ENCODE measurements at regions not wholly inside any gene's neighbourhood (a gene's known extent, or its start where the extent isn't known, plus 50 kb on each side); places are given as distances from the start of the nearest gene placed in this dataset.

- Mint-ChIP-seq H3K36me3 (ENCODE audit: low read depth) (peaks cover 3% of the 10 kb centered on the region; the same call in 1 of the 3 replicates), H3K27ac (no peak overlapping the region), H3K4me1 (no peaks in the 10 kb centered on the region), H3K9me3 (no peaks in the 10 kb centered on the region), H3K27me3 (ENCODE audit: insufficient read depth, low read depth, poor library complexity) (peaks cover 3% of the 10 kb centered on the region), H3K4me3 (no peak overlapping the region)
- H3K36me3 ChIP-seq (ENCODE audit: insufficient read depth): no peaks in the 10 kb centered on the region
- peak; percentile 21 for DNase-seq (ENCODE audit: low spot score)
- TF ChIP-seq NANOG (IDR thresholded peaks at IDR 0.05; ENCODE audit: borderline replicate concordance): no peak
- TF ChIP-seq EZH2phosphoT487 (IDR thresholded peaks at IDR 0.05; ENCODE audit: unreplicated experiment): no peak
- TF ChIP-seq, protein P1, sequence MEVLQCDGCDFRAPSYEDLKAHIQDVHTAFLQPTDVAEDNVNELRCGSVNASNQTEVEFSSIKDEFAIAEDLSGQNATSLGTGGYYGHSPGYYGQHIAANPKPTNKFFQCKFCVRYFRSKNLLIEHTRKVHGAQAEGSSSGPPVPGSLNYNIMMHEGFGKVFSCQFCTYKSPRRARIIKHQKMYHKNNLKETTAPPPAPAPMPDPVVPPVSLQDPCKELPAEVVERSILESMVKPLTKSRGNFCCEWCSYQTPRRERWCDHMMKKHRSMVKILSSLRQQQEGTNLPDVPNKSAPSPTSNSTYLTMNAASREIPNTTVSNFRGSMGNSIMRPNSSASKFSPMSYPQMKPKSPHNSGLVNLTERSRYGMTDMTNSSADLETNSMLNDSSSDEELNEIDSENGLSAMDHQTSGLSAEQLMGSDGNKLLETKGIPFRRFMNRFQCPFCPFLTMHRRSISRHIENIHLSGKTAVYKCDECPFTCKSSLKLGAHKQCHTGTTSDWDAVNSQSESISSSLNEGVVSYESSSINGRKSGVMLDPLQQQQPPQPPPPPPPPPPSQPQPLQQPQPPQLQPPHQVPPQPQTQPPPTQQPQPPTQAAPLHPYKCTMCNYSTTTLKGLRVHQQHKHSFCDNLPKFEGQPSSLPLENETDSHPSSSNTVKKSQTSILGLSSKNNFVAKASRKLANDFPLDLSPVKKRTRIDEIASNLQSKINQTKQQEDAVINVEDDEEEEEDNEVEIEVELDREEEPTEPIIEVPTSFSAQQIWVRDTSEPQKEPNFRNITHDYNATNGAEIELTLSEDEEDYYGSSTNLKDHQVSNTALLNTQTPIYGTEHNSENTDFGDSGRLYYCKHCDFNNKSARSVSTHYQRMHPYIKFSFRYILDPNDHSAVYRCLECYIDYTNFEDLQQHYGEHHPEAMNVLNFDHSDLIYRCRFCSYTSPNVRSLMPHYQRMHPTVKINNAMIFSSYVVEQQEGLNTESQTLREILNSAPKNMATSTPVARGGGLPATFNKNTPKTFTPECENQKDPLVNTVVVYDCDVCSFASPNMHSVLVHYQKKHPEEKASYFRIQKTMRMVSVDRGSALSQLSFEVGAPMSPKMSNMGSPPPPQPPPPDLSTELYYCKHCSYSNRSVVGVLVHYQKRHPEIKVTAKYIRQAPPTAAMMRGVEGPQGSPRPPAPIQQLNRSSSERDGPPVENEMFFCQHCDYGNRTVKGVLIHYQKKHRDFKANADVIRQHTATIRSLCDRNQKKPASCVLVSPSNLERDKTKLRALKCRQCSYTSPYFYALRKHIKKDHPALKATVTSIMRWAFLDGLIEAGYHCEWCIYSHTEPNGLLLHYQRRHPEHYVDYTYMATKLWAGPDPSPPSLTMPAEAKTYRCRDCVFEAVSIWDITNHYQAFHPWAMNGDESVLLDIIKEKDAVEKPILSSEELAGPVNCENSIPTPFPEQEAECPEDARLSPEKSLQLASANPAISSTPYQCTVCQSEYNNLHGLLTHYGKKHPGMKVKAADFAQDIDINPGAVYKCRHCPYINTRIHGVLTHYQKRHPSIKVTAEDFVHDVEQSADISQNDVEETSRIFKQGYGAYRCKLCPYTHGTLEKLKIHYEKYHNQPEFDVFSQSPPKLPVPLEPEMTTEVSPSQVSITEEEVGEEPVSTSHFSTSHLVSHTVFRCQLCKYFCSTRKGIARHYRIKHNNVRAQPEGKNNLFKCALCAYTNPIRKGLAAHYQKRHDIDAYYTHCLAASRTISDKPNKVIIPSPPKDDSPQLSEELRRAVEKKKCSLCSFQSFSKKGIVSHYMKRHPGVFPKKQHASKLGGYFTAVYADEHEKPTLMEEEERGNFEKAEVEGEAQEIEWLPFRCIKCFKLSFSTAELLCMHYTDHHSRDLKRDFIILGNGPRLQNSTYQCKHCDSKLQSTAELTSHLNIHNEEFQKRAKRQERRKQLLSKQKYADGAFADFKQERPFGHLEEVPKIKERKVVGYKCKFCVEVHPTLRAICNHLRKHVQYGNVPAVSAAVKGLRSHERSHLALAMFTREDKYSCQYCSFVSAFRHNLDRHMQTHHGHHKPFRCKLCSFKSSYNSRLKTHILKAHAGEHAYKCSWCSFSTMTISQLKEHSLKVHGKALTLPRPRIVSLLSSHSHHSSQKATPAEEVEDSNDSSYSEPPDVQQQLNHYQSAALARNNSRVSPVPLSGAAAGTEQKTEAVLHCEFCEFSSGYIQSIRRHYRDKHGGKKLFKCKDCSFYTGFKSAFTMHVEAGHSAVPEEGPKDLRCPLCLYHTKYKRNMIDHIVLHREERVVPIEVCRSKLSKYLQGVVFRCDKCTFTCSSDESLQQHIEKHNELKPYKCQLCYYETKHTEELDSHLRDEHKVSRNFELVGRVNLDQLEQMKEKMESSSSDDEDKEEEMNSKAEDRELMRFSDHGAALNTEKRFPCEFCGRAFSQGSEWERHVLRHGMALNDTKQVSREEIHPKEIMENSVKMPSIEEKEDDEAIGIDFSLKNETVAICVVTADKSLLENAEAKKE (CRISPR knock-in tag; IDR thresholded peaks at IDR 0.05): no peak
- TF ChIP-seq POLR2AphosphoS5 (IDR thresholded peaks at IDR 0.05; ENCODE audit: low read depth): no peak
- TF ChIP-seq ZNF331 (CRISPR knock-in tag; IDR thresholded peaks at IDR 0.05; ENCODE audit: low read depth): no peak
- TF ChIP-seq CREB1 (CRISPR knock-in tag; IDR thresholded peaks at IDR 0.05; ENCODE audit: low read depth): no peak
- H3K4me1 ChIP-seq (ENCODE audit: insufficient read depth): no peaks in the 10 kb centered on the region
- no peaks in the 10 kb centered on the region for H3F3A ChIP-seq (replicated peaks; ENCODE audit: low read depth)
- ATAC-seq: no peak
- 0 out of 2 replicates have a peak overlapping the region, but pooled peaks have one; percentile 21 for H2AFZ ChIP-seq
- no peaks in the 10 kb centered on the region for H3K79me2 ChIP-seq (replicated peaks; ENCODE audit: insufficient read depth)
- H3K4me2 ChIP-seq: no peak overlapping the region
- H4K20me1 ChIP-seq (replicated peaks; ENCODE audit: insufficient read depth): no peaks in the 10 kb centered on the region
- H3K27me3 ChIP-seq (ENCODE audit: insufficient read depth): no peaks in the 10 kb centered on the region
- no peak overlapping the region for H3K27ac ChIP-seq (ENCODE audit: low read depth)
- H3K9me2 ChIP-seq (ENCODE audit: insufficient read depth): peaks cover 4% of the 10 kb centered on the region; the same call in 1 of the 2 replicates
- no peak overlapping the region for H3K4me3 ChIP-seq
Observed at GRCh38 chr15:37765786-37766185, 168.7 kb upstream of the TMCO5A start.

DNA sequence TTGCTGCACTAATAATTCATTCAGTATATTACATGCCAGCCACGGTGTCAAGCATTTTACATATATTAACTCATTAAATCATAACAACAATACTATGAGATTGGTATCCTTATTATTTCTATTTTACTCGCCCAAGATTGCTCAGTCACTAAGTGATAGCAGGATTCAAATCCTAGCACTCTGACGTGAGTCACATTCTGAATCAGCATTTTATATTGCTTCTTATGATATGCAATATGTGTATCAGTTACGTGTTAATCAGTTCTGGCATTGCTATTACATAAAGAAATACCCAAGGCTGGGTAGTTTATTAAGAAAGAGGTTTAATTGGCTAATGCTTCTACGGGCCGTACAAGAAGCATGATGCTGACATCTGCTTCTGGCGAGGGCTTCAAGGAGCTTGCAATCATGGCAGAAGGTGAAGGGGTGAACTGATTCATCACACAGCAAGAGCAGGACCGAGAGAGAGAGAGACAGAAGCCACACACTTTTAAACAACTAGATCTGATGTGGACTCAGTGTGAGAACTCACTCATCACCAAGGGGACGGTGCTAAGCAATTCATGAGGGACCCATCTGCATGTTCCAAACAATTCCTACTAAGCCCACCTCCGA, 166.5 kb upstream of the TMCO5A start:
- H3K4me1 Mint-ChIP-seq: no peaks in the 10 kb centered on the region
- no peaks in the 10 kb centered on the region for H4K20me1 ChIP-seq (replicated peaks; ENCODE audit: insufficient read depth)
- no peaks in the 10 kb centered on the region for H3K79me2 ChIP-seq (replicated peaks; ENCODE audit: insufficient read depth)
- H3K27me3 ChIP-seq (ENCODE audit: insufficient read depth): no peaks in the 10 kb centered on the region
- H3K4me3 Mint-ChIP-seq: no peak overlapping the region
- no peaks in the 10 kb centered on the region for H3K9me3 Mint-ChIP-seq
- peaks cover 3% of the 10 kb centered on the region for H3K27me3 Mint-ChIP-seq (ENCODE audit: insufficient read depth, low read depth, poor library complexity)
- no peak overlapping the region for H3K27ac Mint-ChIP-seq
- no peaks in the 10 kb centered on the region for H3K36me3 ChIP-seq (ENCODE audit: insufficient read depth)
- H2AFZ ChIP-seq: no peak overlapping the region
- ATAC-seq (no peak), DNase-seq (ENCODE audit: low spot score) (no peak)
- H3K4me3 ChIP-seq: no peak overlapping the region
- no peaks in the 10 kb centered on the region for H3K4me1 ChIP-seq (ENCODE audit: insufficient read depth)
- no peak overlapping the region for H3K27ac ChIP-seq (ENCODE audit: low read depth)
- no peak overlapping the region for H3K4me2 ChIP-seq
- peaks cover 3% of the 10 kb centered on the region; the same call in 1 of the 3 replicates for H3K36me3 Mint-ChIP-seq (ENCODE audit: low read depth)
- H3K9me2 ChIP-seq (ENCODE audit: insufficient read depth): peaks cover 4% of the 10 kb centered on the region; the same call in 1 of the 2 replicates
- H3F3A ChIP-seq (replicated peaks; ENCODE audit: low read depth): no peaks in the 10 kb centered on the region
- TF ChIP-seq NANOG (IDR thresholded peaks at IDR 0.05; ENCODE audit: borderline replicate concordance) (no peak), CREB1 (CRISPR knock-in tag; IDR thresholded peaks at IDR 0.05; ENCODE audit: low read depth) (no peak), POLR2AphosphoS5 (IDR thresholded peaks at IDR 0.05; ENCODE audit: low read depth) (no peak), REST (IDR thresholded peaks at IDR 0.05; ENCODE audit: unreplicated experiment) (no peak), ZNF331 (CRISPR knock-in tag; IDR thresholded peaks at IDR 0.05; ENCODE audit: low read depth) (no peak), EZH2 (IDR thresholded peaks at IDR 0.05; ENCODE audit: low read depth, unreplicated experiment) (no peak)
- TF ChIP-seq, protein P2, sequence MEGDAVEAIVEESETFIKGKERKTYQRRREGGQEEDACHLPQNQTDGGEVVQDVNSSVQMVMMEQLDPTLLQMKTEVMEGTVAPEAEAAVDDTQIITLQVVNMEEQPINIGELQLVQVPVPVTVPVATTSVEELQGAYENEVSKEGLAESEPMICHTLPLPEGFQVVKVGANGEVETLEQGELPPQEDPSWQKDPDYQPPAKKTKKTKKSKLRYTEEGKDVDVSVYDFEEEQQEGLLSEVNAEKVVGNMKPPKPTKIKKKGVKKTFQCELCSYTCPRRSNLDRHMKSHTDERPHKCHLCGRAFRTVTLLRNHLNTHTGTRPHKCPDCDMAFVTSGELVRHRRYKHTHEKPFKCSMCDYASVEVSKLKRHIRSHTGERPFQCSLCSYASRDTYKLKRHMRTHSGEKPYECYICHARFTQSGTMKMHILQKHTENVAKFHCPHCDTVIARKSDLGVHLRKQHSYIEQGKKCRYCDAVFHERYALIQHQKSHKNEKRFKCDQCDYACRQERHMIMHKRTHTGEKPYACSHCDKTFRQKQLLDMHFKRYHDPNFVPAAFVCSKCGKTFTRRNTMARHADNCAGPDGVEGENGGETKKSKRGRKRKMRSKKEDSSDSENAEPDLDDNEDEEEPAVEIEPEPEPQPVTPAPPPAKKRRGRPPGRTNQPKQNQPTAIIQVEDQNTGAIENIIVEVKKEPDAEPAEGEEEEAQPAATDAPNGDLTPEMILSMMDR (conservative IDR thresholded peaks at IDR 0.05; ENCODE audit: low read depth in 2 of 2): no peak

All from GM23338 (cell line).